HG02610 (cell line): ENCODE measurements at regions not wholly inside any gene's neighbourhood (a gene's known extent, or its start where the extent isn't known, plus 50 kb on each side); places are given as distances from the start of the nearest gene placed in this dataset.
"Not testable (repeated sequence)": the region's sequence is repeated elsewhere in the genome, so short reads cannot be mapped to it uniquely, and the experiment has no call there.

ENCODE experiments used
- ATAC-seq: cut with Tn5 transposase; IDR thresholded peaks from one replicate; pipeline ENCODE4 v1.9.1; 2021; ENCODE audit warnings: mild to moderate bottlenecking, moderate library complexity; ENCODE audit not compliant: unreplicated experiment

- no peak for ATAC-seq
These were observed 95.9 kb upstream of the PCSK1 start for GRCh38 chr5:96528826-96529474.

DNA sequence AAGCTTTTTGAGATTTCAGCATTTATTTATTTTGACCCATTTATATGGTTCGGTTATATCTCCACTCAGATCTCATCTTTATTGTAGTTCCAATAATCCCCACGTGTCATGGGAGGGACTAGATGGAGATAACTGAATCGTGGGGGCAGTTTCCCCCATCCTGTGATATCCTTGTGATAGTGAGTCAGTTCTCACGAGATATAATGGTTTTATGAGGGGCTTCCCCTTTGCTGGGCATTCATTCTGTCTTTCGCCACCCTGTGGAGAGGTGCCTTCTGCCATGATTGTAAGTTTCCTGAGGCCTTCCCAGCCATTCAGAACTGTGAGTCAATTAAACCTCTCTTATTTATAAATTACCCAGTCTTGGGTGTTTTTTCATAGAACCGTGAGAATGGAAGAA is 96.5 kb upstream of the PCSK1 start:
- ATAC-seq, result no peak

GRCh38 chr5:96530901-96531300 is 97.9 kb upstream of the PCSK1 start:
- no peak for ATAC-seq

- ATAC-seq, result no peak
These were observed 100.3 kb upstream of the PCSK1 start for GRCh38 chr5:96533371-96533770.

DNA sequence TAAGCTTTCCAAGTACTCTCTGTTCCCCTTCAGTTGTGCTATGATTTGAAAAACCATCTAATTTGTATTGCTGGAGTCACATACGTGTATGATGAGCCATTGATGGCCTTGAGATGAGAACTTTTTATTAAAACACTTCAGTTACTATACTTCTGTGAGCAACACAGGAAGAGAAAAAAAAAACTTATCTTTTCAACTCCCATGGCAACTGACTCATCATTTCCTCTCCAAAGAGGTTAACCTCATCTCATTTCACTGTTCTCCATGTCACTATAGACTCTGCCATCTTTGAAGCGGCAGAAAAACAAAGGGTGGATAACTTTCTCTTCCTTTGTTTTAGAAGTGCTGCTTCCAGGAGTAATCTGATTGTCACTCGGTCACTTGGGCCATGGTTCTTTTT is 104.3 kb upstream of the PCSK1 start:
- no peak for ATAC-seq

DNA sequence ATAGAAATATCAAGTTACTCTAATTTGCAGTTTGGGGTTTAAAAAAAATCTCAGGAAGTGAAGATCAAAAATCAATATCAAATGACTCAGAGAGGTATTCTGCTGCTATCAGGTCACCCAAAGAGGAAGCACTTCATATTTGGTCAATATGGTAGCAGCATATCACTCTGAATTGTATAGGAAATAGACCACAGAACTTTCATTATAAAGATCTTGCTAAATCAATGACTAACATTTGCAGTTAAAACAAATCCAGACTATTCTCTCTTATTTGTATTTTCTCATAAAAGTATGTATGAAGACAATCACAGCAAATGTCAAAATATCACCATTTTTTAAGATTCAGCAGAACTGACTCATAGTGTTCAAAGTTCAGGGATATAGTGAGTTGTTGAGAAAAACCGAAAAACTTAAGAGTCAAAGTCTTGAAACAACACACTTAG is 105.8 kb upstream of the PCSK1 start:
- ATAC-seq, result peak; percentile 55

DNA sequence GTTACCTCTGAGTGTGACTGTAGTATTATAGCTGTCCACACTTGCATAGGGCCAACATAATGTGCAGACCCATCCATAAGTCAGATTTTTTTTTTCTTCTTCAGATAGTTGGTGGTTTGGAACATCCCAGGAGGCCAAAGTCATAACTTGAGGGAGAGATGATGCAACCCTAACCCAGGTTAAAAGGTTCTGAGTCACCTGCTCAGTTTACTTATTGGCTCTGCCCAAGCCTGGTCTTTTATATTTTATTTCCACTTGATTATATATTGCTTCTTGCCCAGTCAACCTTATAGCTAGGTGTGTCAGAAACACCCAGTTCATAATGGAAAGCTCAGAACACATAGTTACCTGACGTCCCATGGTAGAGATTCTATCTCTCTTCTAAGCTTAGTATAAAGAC is 113.1 kb upstream of the PCSK1 start:
- ATAC-seq, result no peak

DNA sequence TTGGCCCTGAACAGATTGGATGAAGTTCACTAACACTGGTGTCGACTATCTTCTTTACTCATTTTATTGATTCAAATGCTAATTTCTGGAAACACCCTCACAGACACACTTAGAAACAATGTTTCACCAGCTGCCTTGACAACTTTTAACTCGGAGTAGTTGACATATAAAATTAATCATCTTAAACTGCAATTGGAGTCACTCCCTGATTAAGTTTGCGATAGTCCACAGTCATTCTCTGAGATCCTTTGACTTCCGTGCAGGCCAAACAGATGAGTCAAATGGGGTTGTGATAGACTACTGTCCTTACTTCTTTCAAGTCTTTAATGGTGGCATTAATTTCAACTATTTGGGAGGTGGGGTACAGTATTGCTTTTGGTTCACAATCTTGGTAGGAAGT is 114.4 kb upstream of the PCSK1 start:
- no peak for ATAC-seq

- no peak for ATAC-seq
These were observed 113.3 kb upstream of the CAST start for GRCh38 chr5:96548905-96549304.

- ATAC-seq, result not testable (repeated sequence)
These were observed 101.3 kb upstream of the CAST start for GRCh38 chr5:96560857-96561256.

- ATAC-seq, result no peak
These were observed 99.6 kb upstream of the CAST start for GRCh38 chr5:96562614-96563013.

- ATAC-seq, result no peak
These were observed 98.4 kb upstream of the CAST start for GRCh38 chr5:96563816-96564215.

DNA sequence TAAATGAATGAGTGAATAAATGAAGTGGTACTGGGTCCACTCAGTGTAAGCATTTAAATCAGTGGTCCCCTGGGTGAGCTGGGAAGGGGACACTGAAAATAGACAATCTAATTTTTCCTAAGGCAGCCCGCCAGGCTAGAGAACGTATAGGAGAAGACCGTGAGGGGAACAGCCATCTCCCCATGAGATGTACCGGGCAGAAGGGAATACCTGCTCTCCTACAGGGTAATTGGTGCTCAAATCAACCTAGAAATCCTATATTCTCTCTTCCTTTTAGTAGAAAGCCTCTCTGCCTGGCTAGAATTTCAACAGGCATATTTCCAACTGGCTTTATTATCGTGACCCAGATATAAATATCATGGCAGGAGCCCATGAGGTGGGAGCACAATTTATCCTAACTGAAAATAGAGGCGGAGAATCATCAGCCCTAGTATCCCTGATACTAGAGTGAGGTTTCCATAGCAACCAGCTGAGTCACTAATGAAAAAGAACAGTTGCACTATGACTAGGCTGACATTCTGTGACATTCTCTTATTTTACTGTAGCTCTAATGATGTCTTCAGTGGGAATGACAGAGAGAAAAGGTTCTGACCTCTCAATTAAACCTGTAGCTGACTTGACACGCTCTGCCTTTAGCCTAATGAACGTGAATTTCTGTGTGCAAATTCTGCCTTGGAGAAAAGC is 96.5 kb upstream of the CAST start:
- peak; percentile 81 for ATAC-seq

DNA sequence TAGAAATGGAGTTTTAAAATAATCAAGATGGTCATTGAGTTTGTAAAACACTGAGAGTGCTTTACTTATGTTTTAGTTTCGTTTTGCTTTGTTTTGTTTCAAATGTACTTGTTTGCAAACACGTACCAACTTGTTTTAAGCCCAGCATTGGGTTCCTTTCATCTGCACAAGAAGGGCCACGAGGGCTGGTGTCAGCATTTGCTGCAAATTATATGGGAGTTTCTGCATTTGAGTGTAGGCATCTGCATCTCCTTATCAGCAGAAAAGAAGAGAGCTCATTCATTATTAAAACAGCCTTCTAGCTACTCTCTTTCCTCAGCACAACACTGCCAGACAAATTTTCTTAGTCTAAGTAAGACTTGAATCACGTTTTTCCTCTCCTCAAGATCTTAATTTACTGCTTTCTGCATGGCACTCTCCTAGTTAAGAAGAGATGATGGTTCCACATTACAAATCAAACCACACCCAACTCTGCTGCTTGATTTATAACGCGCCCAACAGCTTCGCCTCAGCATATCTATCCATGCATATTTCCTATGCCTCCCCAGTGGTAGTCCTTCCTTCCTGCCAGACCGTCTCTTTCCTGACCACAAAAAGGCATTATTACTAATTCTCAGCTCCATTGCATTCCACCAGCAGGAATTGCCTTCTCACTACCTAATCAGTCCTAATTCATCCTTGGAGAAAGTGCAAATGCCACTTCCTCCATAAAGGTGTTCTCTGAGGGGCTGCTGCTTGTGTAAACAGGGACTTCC is 95.2 kb upstream of the CAST start:
- no peak for ATAC-seq

DNA sequence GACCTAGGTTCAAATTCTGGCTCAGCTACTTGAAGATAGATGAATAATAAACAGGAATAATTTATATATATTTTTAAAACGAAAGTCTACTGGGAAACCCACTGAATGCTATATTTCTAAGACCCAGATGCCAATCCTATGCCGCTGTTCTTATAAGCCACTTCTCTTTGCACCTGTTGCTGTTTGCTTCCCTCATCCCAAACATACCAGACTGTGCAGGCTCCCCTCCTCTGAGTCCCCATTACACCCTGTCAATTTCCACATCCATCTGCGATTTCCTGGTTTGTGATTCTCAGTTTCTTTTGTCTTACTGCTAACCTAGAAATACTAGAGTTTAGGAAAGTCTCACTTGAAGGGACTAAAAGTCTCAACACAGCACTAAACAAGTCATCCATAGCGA is 92.8 kb upstream of the CAST start:
- ATAC-seq, result no peak

DNA sequence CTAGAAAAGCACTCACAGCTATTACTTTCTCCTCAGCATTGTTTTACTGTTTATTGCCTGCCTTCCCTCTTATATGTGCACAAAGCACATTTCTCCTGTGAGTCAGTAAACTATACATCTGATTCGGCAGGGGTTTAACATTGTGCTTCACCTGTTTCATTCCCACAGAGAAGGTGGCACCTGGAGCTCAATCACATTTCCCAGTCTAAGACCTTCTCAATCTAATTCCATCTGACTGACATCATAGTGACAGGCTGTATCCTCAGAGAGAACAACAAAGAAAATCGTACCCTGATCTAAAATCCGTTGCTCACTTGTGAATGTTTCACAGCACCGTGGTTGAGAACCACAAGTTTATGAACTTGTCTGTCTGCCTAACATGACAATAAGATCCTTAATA is 92.4 kb upstream of the CAST start:
- no peak for ATAC-seq

GRCh38 chr5:96572864-96573512 is 89.2 kb upstream of the CAST start:
- no peak for ATAC-seq

- ATAC-seq, result no peak
These were observed 88.7 kb upstream of the CAST start for GRCh38 chr5:96573513-96573894.

DNA sequence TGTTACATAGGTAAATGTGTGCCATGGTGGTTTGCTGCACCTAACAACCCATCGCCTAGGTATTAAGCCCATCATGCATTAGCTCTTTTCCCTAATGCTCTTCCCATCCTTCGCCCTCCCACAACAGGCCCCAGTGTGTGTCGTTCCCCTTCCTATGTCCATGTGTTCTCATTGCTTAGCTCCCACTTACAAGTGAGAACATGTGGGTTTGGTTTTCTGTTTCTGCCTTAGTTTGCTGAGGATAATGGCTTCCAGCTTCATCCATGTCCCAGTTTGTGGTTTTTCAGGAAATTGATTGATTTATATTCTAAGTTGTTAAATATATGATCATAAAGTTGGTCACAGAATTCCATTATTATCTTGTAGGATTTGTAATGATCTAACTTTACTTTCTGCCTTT is 85.3 kb upstream of the CAST start:
- ATAC-seq, result no peak

GRCh38 chr5:96577909-96578308 is 84.3 kb upstream of the CAST start:
- no peak for ATAC-seq

GRCh38 chr5:96579711-96580110 is 82.5 kb upstream of the CAST start:
- no peak for ATAC-seq

GRCh38 chr5:96582343-96582742 is 79.8 kb upstream of the CAST start:
- ATAC-seq, result no peak
